WTC11 (cell line): ENCODE measurements at regions not wholly inside any gene's neighbourhood (a gene's known extent, or its start where the extent isn't known, plus 50 kb on each side); places are given as distances from the start of the nearest gene placed in this dataset.

Experiments used
- ATAC-seq: fragments of 200-7000 bp; cut with Tn5 transposase; 2 replicates; pipeline ENCODE4 v1.10.0; 2021; ENCODE audit warnings: mild to moderate bottlenecking, moderate library complexity
- CTCF ChIA-PET: fragments of 300-600 bp; sonication (Branson Sonifier 250); formaldehyde crosslinking; loops from one replicate; lab custom pipeline; 2021; ENCODE audit warnings: antibody characterized with exemption; lab: Charles Lee
- POLR2A ChIA-PET: fragments of 350-600 bp; sonication (Branson Sonifier 250); formaldehyde crosslinking; loops from one replicate; lab custom pipeline; 2021; ENCODE audit warnings: antibody characterized with exemption; lab: Charles Lee
- DNase-seq: peaks from one replicate; pipeline ENCODE4 v3.0.0; 2021; ENCODE audit warnings: low spot score
- H3K27ac Mint-ChIP-seq: 2 replicates; pipeline ENCODE4 v1.8.0; 2021; ENCODE audit warnings: mixed read lengths
- H3K27me3 Mint-ChIP-seq: 2 replicates; pipeline ENCODE4 v1.8.0; 2021; ENCODE audit warnings: low read depth, mild to moderate bottlenecking, moderate library complexity, mixed read lengths
- H3K36me3 Mint-ChIP-seq: 2 replicates; pipeline ENCODE4 v1.8.0; 2021; ENCODE audit warnings: mixed read lengths
- H3K4me1 Mint-ChIP-seq: 2 replicates; pipeline ENCODE4 v1.8.0; 2022; ENCODE audit warnings: mixed read lengths
- H3K4me3 Mint-ChIP-seq: 2 replicates; pipeline ENCODE4 v1.8.0; 2021; ENCODE audit warnings: mild to moderate bottlenecking, moderate library complexity, mixed read lengths
- H3K9me3 Mint-ChIP-seq: 2 replicates; pipeline ENCODE4 v1.8.0; 2021; ENCODE audit warnings: mixed read lengths
- CBFB ChIP-seq: sonication (generic); formaldehyde crosslinking; IDR thresholded peaks from 2 replicates; pipeline ENCODE4 v1.8.1; 2022; ENCODE audit warnings: mild to moderate bottlenecking, low read depth, missing genetic modification reagents
- CREM ChIP-seq: sonication (generic); formaldehyde crosslinking; IDR thresholded peaks from 2 replicates; pipeline ENCODE4 v1.8.1; 2022; ENCODE audit warnings: mild to moderate bottlenecking, missing genetic modification reagents, moderate library complexity
- ELF4 ChIP-seq: sonication (generic); formaldehyde crosslinking; IDR thresholded peaks from 2 replicates; pipeline ENCODE4 v1.8.1; 2022; ENCODE audit warnings: low read depth, mild to moderate bottlenecking, moderate library complexity, missing genetic modification reagents
- EMX1 ChIP-seq: fragments of 250-450 bp; sonication (Bioruptor Pico); IDR thresholded peaks from 2 replicates; pipeline ENCODE4 v1.8.0; 2021; ENCODE audit warnings: mild to moderate bottlenecking
- ETV6 ChIP-seq: sonication (generic); formaldehyde crosslinking; IDR thresholded peaks from 2 replicates; pipeline ENCODE4 v1.8.1; 2022; ENCODE audit warnings: mild to moderate bottlenecking, missing genetic modification reagents
- FOXK1 ChIP-seq: sonication (generic); formaldehyde crosslinking; IDR thresholded peaks from 2 replicates; pipeline ENCODE4 v1.8.0; 2022; ENCODE audit warnings: mild to moderate bottlenecking, moderate library complexity, missing genetic modification reagents
- FOXP4 ChIP-seq: sonication (generic); formaldehyde crosslinking; IDR thresholded peaks from 2 replicates; pipeline ENCODE4 v1.8.0; 2022; ENCODE audit warnings: mild to moderate bottlenecking, missing genetic modification reagents
- GABPB1 ChIP-seq: sonication (generic); formaldehyde crosslinking; IDR thresholded peaks from 2 replicates; pipeline ENCODE4 v1.8.1; 2023; ENCODE audit warnings: mild to moderate bottlenecking, missing genetic modification reagents
- GTF2I ChIP-seq: fragments of 250-450 bp; sonication (Bioruptor Pico); conservative IDR thresholded peaks from 2 replicates; pipeline ENCODE4 v1.4.0; 2021; ENCODE audit warnings: mild to moderate bottlenecking
- HMGA2 ChIP-seq: fragments of 250-450 bp; sonication (Bioruptor Pico); IDR thresholded peaks from 2 replicates; pipeline ENCODE4 v1.4.0; 2021; ENCODE audit warnings: mild to moderate bottlenecking, moderate library complexity
- HMGXB4 ChIP-seq: sonication (generic); formaldehyde crosslinking; IDR thresholded peaks from 2 replicates; pipeline ENCODE4 v1.8.1; 2023; ENCODE audit warnings: mild to moderate bottlenecking, moderate library complexity, missing genetic modification reagents
- JAZF1 ChIP-seq: fragments of 250-450 bp; sonication (Bioruptor Pico); IDR thresholded peaks from 2 replicates; pipeline ENCODE4 v1.9.0; 2021; ENCODE audit warnings: moderate library complexity, mild to moderate bottlenecking, inconsistent platforms
- KAT7 ChIP-seq: sonication (generic); formaldehyde crosslinking; IDR thresholded peaks from 2 replicates; pipeline ENCODE4 v1.8.1; 2023; ENCODE audit warnings: missing genetic modification reagents, mild to moderate bottlenecking, borderline replicate concordance
- MLX ChIP-seq: sonication (generic); formaldehyde crosslinking; IDR thresholded peaks from 2 replicates; pipeline ENCODE4 v1.8.1; 2023; ENCODE audit warnings: mild to moderate bottlenecking, missing genetic modification reagents, moderate library complexity
- NR1H2 ChIP-seq: sonication (generic); formaldehyde crosslinking; IDR thresholded peaks from 2 replicates; pipeline ENCODE4 v1.9.0; 2021; ENCODE audit warnings: mild to moderate bottlenecking, moderate library complexity, missing genetic modification reagents
- NR3C1 ChIP-seq: sonication (generic); formaldehyde crosslinking; conservative IDR thresholded peaks from 2 replicates; pipeline ENCODE4 v1.8.1; 2023; ENCODE audit warnings: low read depth, mild to moderate bottlenecking, missing genetic modification reagents
- SMAD3 ChIP-seq: sonication (generic); formaldehyde crosslinking; IDR thresholded peaks from 2 replicates; pipeline ENCODE4 v1.8.0; 2022; ENCODE audit warnings: missing genetic modification reagents, mild to moderate bottlenecking, borderline replicate concordance
- ZNF263 ChIP-seq: sonication (generic); formaldehyde crosslinking; IDR thresholded peaks from 2 replicates; pipeline ENCODE4 v1.8.1; 2022; ENCODE audit warnings: low read depth, mild to moderate bottlenecking, moderate library complexity, missing genetic modification reagents
- ZNF416 ChIP-seq: fragments of 250-450 bp; sonication (Bioruptor Pico); IDR thresholded peaks from 2 replicates; pipeline ENCODE4 v1.9.0; 2021; ENCODE audit warnings: mild to moderate bottlenecking, inconsistent platforms
- TF ChIP-seq, protein P1 (sequence below): sonication (generic); formaldehyde crosslinking; IDR thresholded peaks from 2 replicates; pipeline ENCODE4 v1.8.0; 2022; ENCODE audit warnings: missing genetic modification reagents
- TF ChIP-seq, protein P2 (sequence below): sonication (generic); formaldehyde crosslinking; IDR thresholded peaks from 2 replicates; pipeline ENCODE4 v1.8.0; 2023; ENCODE audit warnings: missing genetic modification reagents
- TF ChIP-seq, protein P3 (sequence below): fragments of 250-450 bp; sonication (Bioruptor Pico); IDR thresholded peaks from 2 replicates; pipeline ENCODE4 v1.9.0; 2021; ENCODE audit warnings: moderate library complexity, mild to moderate bottlenecking, inconsistent platforms, borderline replicate concordance
- TF ChIP-seq, protein P4 (sequence below): sonication (generic); formaldehyde crosslinking; IDR thresholded peaks from 2 replicates; pipeline ENCODE4 v1.8.1; 2022; ENCODE audit warnings: mild to moderate bottlenecking, moderate library complexity, missing genetic modification reagents

DNA sequence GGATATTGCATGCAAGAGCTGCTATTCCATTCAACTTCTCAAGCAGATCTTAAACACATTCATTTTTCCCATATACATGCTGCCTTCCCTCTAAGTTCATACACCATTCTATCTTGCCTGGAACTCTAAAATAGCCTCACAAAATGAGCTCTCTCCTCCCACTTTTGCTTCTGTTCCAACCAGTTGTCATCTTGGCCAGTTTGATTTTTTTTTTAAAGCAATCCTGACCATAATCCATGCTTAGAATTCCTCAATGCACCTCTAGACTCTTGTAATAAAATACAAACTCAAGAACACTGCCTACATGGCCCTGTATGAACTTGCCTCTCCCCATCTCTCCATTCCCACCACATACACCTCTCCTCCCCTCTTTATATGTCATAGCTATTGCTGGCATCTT is 68.6 kb upstream of the NPHP3 start (continued):
- TF ChIP-seq, protein P1, sequence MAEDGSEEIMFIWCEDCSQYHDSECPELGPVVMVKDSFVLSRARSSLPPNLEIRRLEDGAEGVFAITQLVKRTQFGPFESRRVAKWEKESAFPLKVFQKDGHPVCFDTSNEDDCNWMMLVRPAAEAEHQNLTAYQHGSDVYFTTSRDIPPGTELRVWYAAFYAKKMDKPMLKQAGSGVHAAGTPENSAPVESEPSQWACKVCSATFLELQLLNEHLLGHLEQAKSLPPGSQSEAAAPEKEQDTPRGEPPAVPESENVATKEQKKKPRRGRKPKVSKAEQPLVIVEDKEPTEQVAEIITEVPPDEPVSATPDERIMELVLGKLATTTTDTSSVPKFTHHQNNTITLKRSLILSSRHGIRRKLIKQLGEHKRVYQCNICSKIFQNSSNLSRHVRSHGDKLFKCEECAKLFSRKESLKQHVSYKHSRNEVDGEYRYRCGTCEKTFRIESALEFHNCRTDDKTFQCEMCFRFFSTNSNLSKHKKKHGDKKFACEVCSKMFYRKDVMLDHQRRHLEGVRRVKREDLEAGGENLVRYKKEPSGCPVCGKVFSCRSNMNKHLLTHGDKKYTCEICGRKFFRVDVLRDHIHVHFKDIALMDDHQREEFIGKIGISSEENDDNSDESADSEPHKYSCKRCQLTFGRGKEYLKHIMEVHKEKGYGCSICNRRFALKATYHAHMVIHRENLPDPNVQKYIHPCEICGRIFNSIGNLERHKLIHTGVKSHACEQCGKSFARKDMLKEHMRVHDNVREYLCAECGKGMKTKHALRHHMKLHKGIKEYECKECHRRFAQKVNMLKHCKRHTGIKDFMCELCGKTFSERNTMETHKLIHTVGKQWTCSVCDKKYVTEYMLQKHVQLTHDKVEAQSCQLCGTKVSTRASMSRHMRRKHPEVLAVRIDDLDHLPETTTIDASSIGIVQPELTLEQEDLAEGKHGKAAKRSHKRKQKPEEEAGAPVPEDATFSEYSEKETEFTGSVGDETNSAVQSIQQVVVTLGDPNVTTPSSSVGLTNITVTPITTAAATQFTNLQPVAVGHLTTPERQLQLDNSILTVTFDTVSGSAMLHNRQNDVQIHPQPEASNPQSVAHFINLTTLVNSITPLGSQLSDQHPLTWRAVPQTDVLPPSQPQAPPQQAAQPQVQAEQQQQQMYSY, result no peak
- no peak for TF ChIP-seq CBFB (CRISPR knock-in tag)
- no peak for TF ChIP-seq GTF2I (CRISPR knock-in tag)
- TF ChIP-seq, protein P2, sequence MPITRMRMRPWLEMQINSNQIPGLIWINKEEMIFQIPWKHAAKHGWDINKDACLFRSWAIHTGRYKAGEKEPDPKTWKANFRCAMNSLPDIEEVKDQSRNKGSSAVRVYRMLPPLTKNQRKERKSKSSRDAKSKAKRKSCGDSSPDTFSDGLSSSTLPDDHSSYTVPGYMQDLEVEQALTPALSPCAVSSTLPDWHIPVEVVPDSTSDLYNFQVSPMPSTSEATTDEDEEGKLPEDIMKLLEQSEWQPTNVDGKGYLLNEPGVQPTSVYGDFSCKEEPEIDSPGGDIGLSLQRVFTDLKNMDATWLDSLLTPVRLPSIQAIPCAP, result no peak
- no peak for TF ChIP-seq FOXP4 (CRISPR knock-in tag)
- TF ChIP-seq ELF4 (CRISPR knock-in tag), result no peak
- TF ChIP-seq EMX1 (CRISPR knock-in tag), result no peak
- no peak for TF ChIP-seq MLX (CRISPR knock-in tag)

DNA sequence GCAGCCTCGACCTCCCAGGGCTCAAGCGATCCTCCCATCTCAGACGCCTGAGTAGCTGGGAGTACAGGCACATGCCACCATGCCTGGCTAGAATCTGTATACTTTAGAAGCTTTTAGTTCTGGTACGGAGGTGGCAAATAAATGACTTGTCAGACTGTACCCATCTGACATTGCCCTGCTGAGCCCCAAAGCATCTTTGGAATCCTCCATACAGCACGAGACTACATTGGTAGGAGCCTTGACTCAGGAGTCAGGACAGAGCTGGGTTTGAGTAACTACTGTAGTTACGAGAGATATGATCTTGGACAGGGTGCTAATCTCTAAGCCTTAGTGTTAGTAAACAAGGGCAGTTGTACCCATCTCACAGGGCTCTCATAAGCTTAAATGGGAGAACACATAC is 67.8 kb upstream of the NPHP3 start:
- no peaks in the 10 kb centered on the region for H3K9me3 Mint-ChIP-seq

DNA sequence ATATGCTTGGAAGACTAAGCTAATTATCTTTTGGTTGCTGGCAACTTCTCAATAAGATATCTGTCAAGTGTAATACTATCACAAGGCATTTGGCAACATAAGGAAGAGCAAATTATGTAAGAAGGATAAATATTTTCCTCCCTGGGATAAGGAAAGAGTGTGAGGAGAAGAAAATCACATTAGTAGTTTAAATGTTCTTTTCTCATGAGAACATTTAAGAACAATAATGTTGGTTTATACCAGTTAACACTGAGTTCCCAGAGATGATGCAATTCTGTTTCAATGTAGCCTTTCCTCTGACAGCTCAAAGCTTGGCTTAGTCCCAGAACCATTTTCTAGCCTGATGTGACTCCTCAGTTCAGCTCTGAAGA is 66.1 kb upstream of the NPHP3 start:
- Mint-ChIP-seq H3K27ac (no peak overlapping the region), H3K4me1 (peaks cover 5% of the 10 kb centered on the region), H3K27me3 (no peaks in the 10 kb centered on the region), H3K9me3 (no peaks in the 10 kb centered on the region), H3K36me3 (no peaks in the 10 kb centered on the region), H3K4me3 (no peak overlapping the region)
- ChIA-PET POLR2A (no interaction called here), CTCF (no interaction called here)
- ATAC-seq (no peak), DNase-seq (no peak)
- TF ChIP-seq CREM (CRISPR knock-in tag) (no peak), FOXK1 (no peak), GABPB1 (CRISPR knock-in tag) (no peak), NR1H2 (CRISPR knock-in tag) (no peak), HMGA2 (CRISPR knock-in tag) (no peak), JAZF1 (CRISPR knock-in tag) (no peak), ETV6 (CRISPR knock-in tag) (no peak), NR3C1 (CRISPR knock-in tag) (no peak), SMAD3 (no peak), ZNF416 (CRISPR knock-in tag) (no peak)
- TF ChIP-seq, protein P3, sequence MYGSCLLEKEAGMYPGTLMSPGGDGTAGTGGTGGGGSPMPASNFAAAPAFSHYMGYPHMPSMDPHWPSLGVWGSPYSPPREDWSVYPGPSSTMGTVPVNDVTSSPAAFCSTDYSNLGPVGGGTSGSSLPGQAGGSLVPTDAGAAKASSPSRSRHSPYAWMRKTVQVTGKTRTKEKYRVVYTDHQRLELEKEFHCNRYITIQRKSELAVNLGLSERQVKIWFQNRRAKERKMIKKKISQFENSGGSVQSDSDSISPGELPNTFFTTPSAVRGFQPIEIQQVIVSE, result no peak

More for the DNA sequence above, 67.8 kb upstream of the NPHP3 start:
- DNase-seq (no peak), ATAC-seq (no peak)
- CTCF ChIA-PET, result interaction anchor here (1.0 to 1.2 kb wide), 3 partner anchors 40 to 83 kb away, joined by 3 to 4 read pairs (median 3); no protein-coding TSS in a partner anchor
- Mint-ChIP-seq H3K27ac (no peak overlapping the region), H3K4me1 (no peaks in the 10 kb centered on the region), H3K27me3 (no peaks in the 10 kb centered on the region), H3K36me3 (no peaks in the 10 kb centered on the region), H3K4me3 (no peak overlapping the region)
- TF ChIP-seq SMAD3 (no peak), ELF4 (CRISPR knock-in tag) (no peak), KAT7 (CRISPR knock-in tag) (no peak), ZNF263 (no peak), HMGXB4 (CRISPR knock-in tag) (no peak)
- TF ChIP-seq, protein P4, sequence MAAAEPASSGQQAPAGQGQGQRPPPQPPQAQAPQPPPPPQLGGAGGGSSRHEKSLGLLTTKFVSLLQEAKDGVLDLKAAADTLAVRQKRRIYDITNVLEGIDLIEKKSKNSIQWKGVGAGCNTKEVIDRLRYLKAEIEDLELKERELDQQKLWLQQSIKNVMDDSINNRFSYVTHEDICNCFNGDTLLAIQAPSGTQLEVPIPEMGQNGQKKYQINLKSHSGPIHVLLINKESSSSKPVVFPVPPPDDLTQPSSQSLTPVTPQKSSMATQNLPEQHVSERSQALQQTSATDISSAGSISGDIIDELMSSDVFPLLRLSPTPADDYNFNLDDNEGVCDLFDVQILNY (CRISPR knock-in tag), result no peak
- POLR2A ChIA-PET, result no interaction called here
